K562 (cell line): ENCODE measurements at regions not wholly inside any gene's neighbourhood (a gene's known extent, or its start where the extent isn't known, plus 50 kb on each side); places are given as distances from the start of the nearest gene placed in this dataset.

ENCODE experiments used
- GABPA ChIP-seq: fragments of 200-800 bp; sonication (Bioruptor generic); conservative IDR thresholded peaks from 2 replicates; pipeline ENCODE4 v1.6.1; 2016; ENCODE audit warnings: low read depth, missing genetic modification characterization, missing compliant biosample characterization
- GATAD2A ChIP-seq: fragments of 450-650 bp; IDR thresholded peaks from 2 replicates; pipeline ENCODE4 v1.6.1; 2017
- HNRNPK ChIP-seq: fragments of 200-400 bp; formaldehyde crosslinking; IDR thresholded peaks from one replicate; pipeline ENCODE4 v1.6.1; 2018; ENCODE audit warnings: mild to moderate bottlenecking, low read depth, low read length; ENCODE audit not compliant: poor library complexity, severe bottlenecking
- NBN ChIP-seq: fragments of 450-650 bp; IDR thresholded peaks from 2 replicates; pipeline ENCODE4 v1.6.1; 2016; ENCODE audit warnings: low read depth, mild to moderate bottlenecking
- RNF2 ChIP-seq: sonication (generic); IDR thresholded peaks from 2 replicates; pipeline ENCODE4 v1.6.1; 2016
- SIX5 ChIP-seq, 2 experiments: IDR thresholded peaks; 2 replicates each; pipeline ENCODE4 v1.6.1; 2011; ENCODE audit warnings: low read length in 2 of 2, borderline replicate concordance in 1 of 2, low read depth in 1 of 2, mild to moderate bottlenecking in 1 of 2, moderate library complexity in 1 of 2; ENCODE audit not compliant: insufficient read depth in 1 of 2
- STAT5B ChIP-seq: fragments of 250-450 bp; sonication (Bioruptor Pico); IDR thresholded peaks from 2 replicates; pipeline ENCODE4 v1.8.0; 2021; ENCODE audit warnings: mild to moderate bottlenecking, inconsistent platforms

- no peak for TF ChIP-seq GABPA (tag)
- no peak for TF ChIP-seq STAT5B (CRISPR knock-in tag)
- TF ChIP-seq NBN, result no peak
- TF ChIP-seq RNF2, result no peak
- TF ChIP-seq SIX5 (IDR thresholded peaks at IDR 0.05; ENCODE audit: borderline replicate concordance in 1 of 2, insufficient read depth in 1 of 2, low read depth in 1 of 2, low read length in 2 of 2), result no peak
- TF ChIP-seq GATAD2A, result no peak
- TF ChIP-seq HNRNPK, result no peak
Observed at GRCh38 chr3:107065094-107065861, 312.0 kb upstream of the CCDC54 start.
